Endothelial cell of umbilical vein (primary cell): ENCODE measurements at regions not wholly inside any gene's neighbourhood (a gene's known extent, or its start where the extent isn't known, plus 50 kb on each side); places are given as distances from the start of the nearest gene placed in this dataset.

Experiments used
- BruUV-seq: library from RNA; stranded (reverse); fragments of 400-500 nt; replicated peaks from 2 replicates; lab custom pipeline; 2021; lab: Mats Ljungman, UMichigan
- CTCF ChIA-PET: fragments of 300-600, 350-600 bp; sonication (Branson Sonifier 250); formaldehyde crosslinking; loops from one replicate; lab custom pipeline; 2021; ENCODE audit warnings: antibody characterized with exemption, inconsistent platforms; lab: Charles Lee
- POLR2A ChIA-PET: fragments of 300-600, 350-600 bp; sonication (Branson Sonifier 250); formaldehyde crosslinking; loops from one replicate; lab custom pipeline; 2021; ENCODE audit warnings: antibody characterized with exemption, inconsistent platforms; lab: Charles Lee
- DNase-seq: peaks from one replicate; pipeline ENCODE4 v3.0.0-alpha.2; 2011; ENCODE audit warnings: low read depth, low spot score
- FAIRE-seq: peaks from 2 replicates; lab custom pipeline; 2011; peaks lifted over from hg19 to GRCh38; lab: Jason Lieb, UNC
- H2AFZ ChIP-seq: 2 replicates; pipeline ENCODE4 v1.6.0; 2012; ENCODE audit warnings: low read depth, low read length, control low read depth, inconsistent platforms
- H3K27ac ChIP-seq: 2 replicates; pipeline ENCODE4 v1.5.1; 2011; ENCODE audit warnings: low read depth, mild to moderate bottlenecking, control low read depth, low read length, moderate library complexity; ENCODE audit not compliant: insufficient read depth
- H3K27me3 ChIP-seq, 2 experiments: 2 replicates each; pipeline versions ENCODE4 v1.6.0 to v1.6.1; 2011; ENCODE audit warnings: low read length in 2 of 2, mixed read lengths in 1 of 2; ENCODE audit not compliant: control insufficient read depth in 2 of 2, insufficient read depth in 2 of 2
- H3K36me3 ChIP-seq, 2 experiments: 2 replicates in 1 of 2; 3 replicates in 1 of 2; pipeline ENCODE4 v1.5.1; 2011; ENCODE audit warnings: low read length in 2 of 2, mild to moderate bottlenecking in 1 of 2, moderate library complexity in 1 of 2; ENCODE audit not compliant: control insufficient read depth in 2 of 2, insufficient read depth in 2 of 2; ENCODE audit errors: extremely low read depth in 1 of 2
- H3K4me1 ChIP-seq: 3 replicates; pipeline ENCODE4 v1.5.1; 2011; ENCODE audit warnings: mild to moderate bottlenecking, low read length; ENCODE audit not compliant: control insufficient read depth, insufficient read depth; ENCODE audit errors: extremely low read depth
- H3K4me2 ChIP-seq: 2 replicates; pipeline ENCODE4 v1.6.1; 2011; ENCODE audit warnings: low read length, control low read depth, mixed read lengths; ENCODE audit not compliant: insufficient read depth
- H3K4me3 ChIP-seq, 3 experiments: fragments of 200-600 bp in 1 of 3; sonication (generic), shearing (Covaris generic) in 1 of 3; replicated peaks in 1 of 3; 2 replicates each; pipeline ENCODE4 v1.5.1; 2011 to 2016; ENCODE audit warnings: control low read depth in 3 of 3, low read length in 3 of 3, mild to moderate bottlenecking in 2 of 3, inconsistent platforms in 1 of 3, low read depth in 1 of 3, moderate library complexity in 1 of 3; ENCODE audit not compliant: insufficient read depth in 1 of 3
- H3K79me2 ChIP-seq: 2 replicates; pipeline ENCODE4 v1.6.0; 2012; ENCODE audit warnings: low read length, inconsistent platforms; ENCODE audit not compliant: control insufficient read depth, insufficient read depth
- H3K9ac ChIP-seq: replicated peaks from 2 replicates; pipeline ENCODE3; 2011; ENCODE audit warnings: low read length, control low read depth; ENCODE audit not compliant: insufficient read depth; ENCODE audit errors: extremely low read depth
- H3K9me1 ChIP-seq: replicated peaks from 3 replicates; pipeline ENCODE4 v1.6.0; 2011; ENCODE audit warnings: mild to moderate bottlenecking, low read length; ENCODE audit not compliant: control insufficient read depth, insufficient read depth; ENCODE audit errors: extremely low read depth
- H3K9me3 ChIP-seq: replicated peaks from 2 replicates; pipeline ENCODE4 v1.5.1; 2012; ENCODE audit warnings: low read length, inconsistent platforms; ENCODE audit not compliant: control insufficient read depth, insufficient read depth
- H4K20me1 ChIP-seq: replicated peaks from 2 replicates; pipeline ENCODE3; 2011; ENCODE audit warnings: mild to moderate bottlenecking, low read length; ENCODE audit not compliant: control insufficient read depth, insufficient read depth; ENCODE audit errors: extremely low read depth
- EZH2 ChIP-seq: IDR thresholded peaks from 2 replicates; pipeline ENCODE4 v1.6.1; 2012; ENCODE audit warnings: borderline replicate concordance, low read depth, mild to moderate bottlenecking, moderate library complexity, low read length, inconsistent platforms; ENCODE audit not compliant: severe bottlenecking
- FOS ChIP-seq: IDR thresholded peaks from 2 replicates; pipeline ENCODE4 v1.6.1; 2011; ENCODE audit warnings: mild to moderate bottlenecking, low read length, moderate library complexity, borderline replicate concordance; ENCODE audit not compliant: insufficient read depth
- MYC ChIP-seq: IDR thresholded peaks from one replicate; pipeline ENCODE4 v1.6.1; 2011; ENCODE audit warnings: mild to moderate bottlenecking, low read depth, low read length
- POLR2A ChIP-seq: IDR thresholded peaks from 2 replicates; pipeline ENCODE4 v1.6.1; 2012; ENCODE audit warnings: low read depth, mild to moderate bottlenecking, control low read depth, low read length
- POLR2AphosphoS5 ChIP-seq: IDR thresholded peaks from 2 replicates; pipeline ENCODE4 v1.6.1; 2012; ENCODE audit warnings: low read depth, mild to moderate bottlenecking, control low read depth, low read length, moderate library complexity; ENCODE audit not compliant: insufficient read depth
- dilution Hi-C: fragments of 300-500 bp; cut with MboI; formaldehyde crosslinking; loops from one replicate; pipeline ENCODE4 v1.15.0; 2019; ENCODE audit warnings: low sequenced_read_pairs; ENCODE audit not compliant: extremely low pct_ligation_motif_present
- intact Hi-C: fragments of 100-400 bp; cut with micrococcal nuclease; formaldehyde crosslinking; loops from one replicate; pipeline ENCODE4 v1.10.0; 2022
- TF ChIP-seq, protein P1 (sequence below), 2 donors: IDR thresholded peaks; 1 replicate in 1 of 2; 2 replicates in 1 of 2; pipeline ENCODE4 v1.5.1; 2011; ENCODE audit warnings: low read length in 2 of 2, mild to moderate bottlenecking in 2 of 2, moderate library complexity in 2 of 2, control low read depth in 1 of 2, inconsistent platforms in 1 of 2, low read depth in 1 of 2; ENCODE audit not compliant: insufficient read depth in 1 of 2; ENCODE audit errors: extremely low read depth in 1 of 2
- TF ChIP-seq, protein P2 (sequence below): IDR thresholded peaks from 2 replicates; pipeline ENCODE4 v1.6.1; 2011; ENCODE audit not compliant: insufficient read depth, insufficient read length

DNA sequence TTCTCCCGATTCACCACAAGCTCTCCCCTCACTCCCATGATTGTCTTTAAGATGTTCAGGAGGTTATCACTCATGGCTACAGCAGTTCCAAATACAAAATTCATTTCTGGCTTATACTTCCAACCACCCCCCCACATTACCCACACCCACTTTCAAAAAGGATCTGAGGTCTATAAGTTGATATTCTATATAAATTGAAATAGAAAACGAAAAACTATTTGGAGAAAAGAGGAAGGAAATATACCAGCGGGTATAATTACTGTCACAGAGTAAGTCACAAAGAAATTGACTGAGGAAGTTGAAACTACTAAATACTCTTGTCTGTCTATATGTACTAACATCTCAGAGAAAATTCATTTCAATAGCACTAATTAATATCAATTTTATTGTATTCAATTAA, 112.7 kb upstream of the TNFAIP3 start:
- H3K27ac ChIP-seq: no peak overlapping the region
- no peaks in the 10 kb centered on the region for H3K36me3 ChIP-seq
- H2AFZ ChIP-seq: no peak overlapping the region
- ChIA-PET POLR2A (no interaction called here), CTCF (no interaction called here)
- no peaks in the 10 kb centered on the region for H4K20me1 ChIP-seq
- H3K4me1 ChIP-seq: no peaks in the 10 kb centered on the region
- H3K9ac ChIP-seq: no peak overlapping the region
- intact Hi-C loops (no loop called here), dilution Hi-C loops (no loop called here)
- no peak for TF ChIP-seq POLR2AphosphoS5
- no peak for TF ChIP-seq MYC
- TF ChIP-seq, protein P1, sequence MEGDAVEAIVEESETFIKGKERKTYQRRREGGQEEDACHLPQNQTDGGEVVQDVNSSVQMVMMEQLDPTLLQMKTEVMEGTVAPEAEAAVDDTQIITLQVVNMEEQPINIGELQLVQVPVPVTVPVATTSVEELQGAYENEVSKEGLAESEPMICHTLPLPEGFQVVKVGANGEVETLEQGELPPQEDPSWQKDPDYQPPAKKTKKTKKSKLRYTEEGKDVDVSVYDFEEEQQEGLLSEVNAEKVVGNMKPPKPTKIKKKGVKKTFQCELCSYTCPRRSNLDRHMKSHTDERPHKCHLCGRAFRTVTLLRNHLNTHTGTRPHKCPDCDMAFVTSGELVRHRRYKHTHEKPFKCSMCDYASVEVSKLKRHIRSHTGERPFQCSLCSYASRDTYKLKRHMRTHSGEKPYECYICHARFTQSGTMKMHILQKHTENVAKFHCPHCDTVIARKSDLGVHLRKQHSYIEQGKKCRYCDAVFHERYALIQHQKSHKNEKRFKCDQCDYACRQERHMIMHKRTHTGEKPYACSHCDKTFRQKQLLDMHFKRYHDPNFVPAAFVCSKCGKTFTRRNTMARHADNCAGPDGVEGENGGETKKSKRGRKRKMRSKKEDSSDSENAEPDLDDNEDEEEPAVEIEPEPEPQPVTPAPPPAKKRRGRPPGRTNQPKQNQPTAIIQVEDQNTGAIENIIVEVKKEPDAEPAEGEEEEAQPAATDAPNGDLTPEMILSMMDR (IDR thresholded peaks at IDR 0.05; ENCODE audit: extremely low read depth in 1 of 2, insufficient read depth in 1 of 2, low read depth in 1 of 2, low read length in 2 of 2): no peak
- TF ChIP-seq, protein P2, sequence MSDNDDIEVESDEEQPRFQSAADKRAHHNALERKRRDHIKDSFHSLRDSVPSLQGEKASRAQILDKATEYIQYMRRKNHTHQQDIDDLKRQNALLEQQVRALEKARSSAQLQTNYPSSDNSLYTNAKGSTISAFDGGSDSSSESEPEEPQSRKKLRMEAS: no peak
- no peak for TF ChIP-seq FOS
- no peak for TF ChIP-seq EZH2
- no peak for TF ChIP-seq POLR2A
- no peak for DNase-seq
- H3K79me2 ChIP-seq: no peaks in the 10 kb centered on the region
- no peaks in the 10 kb centered on the region for H3K27me3 ChIP-seq
- BruUV-seq: no TSS peak
- no peak overlapping the region for H3K4me3 ChIP-seq
- no peak overlapping the region for H3K4me2 ChIP-seq
- no peaks in the 10 kb centered on the region for H3K9me3 ChIP-seq
- H3K9me1 ChIP-seq: no peaks in the 10 kb centered on the region
- no peak for FAIRE-seq

DNA sequence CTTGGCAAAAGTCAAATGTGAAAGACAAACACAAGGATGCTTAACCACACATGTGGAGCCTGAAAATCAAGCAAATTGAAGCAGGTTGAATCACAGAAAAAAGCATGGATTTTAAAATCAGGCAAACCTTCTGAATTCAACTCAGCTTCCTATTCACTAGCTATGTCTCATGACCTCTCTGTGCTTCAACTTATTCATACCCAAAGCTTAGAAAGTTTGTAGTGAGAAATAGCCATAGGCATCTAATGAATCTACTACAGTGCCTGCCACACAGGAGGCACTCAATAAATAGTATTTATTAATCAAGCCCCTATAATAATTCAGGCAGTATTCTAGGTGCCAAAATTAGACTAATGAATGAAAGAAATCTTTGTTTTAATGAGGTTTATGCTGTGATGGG, 112.2 kb upstream of the TNFAIP3 start:
- no peaks in the 10 kb centered on the region for H3K9me1 ChIP-seq
- DNase-seq (no peak), FAIRE-seq (no peak)
- ChIA-PET CTCF (no interaction called here), POLR2A (no interaction called here)
- no TSS peak for BruUV-seq
- H3K9ac ChIP-seq: no peak overlapping the region
- no peaks in the 10 kb centered on the region for H3K9me3 ChIP-seq
- no peaks in the 10 kb centered on the region for H3K4me1 ChIP-seq
- no peaks in the 10 kb centered on the region for H3K79me2 ChIP-seq
- no peak overlapping the region for H3K27ac ChIP-seq
- no peaks in the 10 kb centered on the region for H4K20me1 ChIP-seq
- dilution Hi-C loops: no loop called here
- H2AFZ ChIP-seq: no peak overlapping the region
- H3K4me3 ChIP-seq: no peak overlapping the region
- H3K4me2 ChIP-seq: no peak overlapping the region
- TF ChIP-seq, protein P1 (IDR thresholded peaks at IDR 0.05; ENCODE audit: extremely low read depth in 1 of 2, insufficient read depth in 1 of 2, low read depth in 1 of 2, low read length in 2 of 2): no peak
- TF ChIP-seq FOS (no peak), POLR2AphosphoS5 (no peak)
- H3K36me3 ChIP-seq: no peaks in the 10 kb centered on the region
- H3K27me3 ChIP-seq: no peaks in the 10 kb centered on the region
- intact Hi-C loops: no loop called here
